ENCODE measurements at regions not wholly inside any gene's neighbourhood (a gene's known extent, or its start where the extent isn't known, plus 50 kb on each side); places are given as distances from the start of the nearest gene placed in this dataset.

DNA sequence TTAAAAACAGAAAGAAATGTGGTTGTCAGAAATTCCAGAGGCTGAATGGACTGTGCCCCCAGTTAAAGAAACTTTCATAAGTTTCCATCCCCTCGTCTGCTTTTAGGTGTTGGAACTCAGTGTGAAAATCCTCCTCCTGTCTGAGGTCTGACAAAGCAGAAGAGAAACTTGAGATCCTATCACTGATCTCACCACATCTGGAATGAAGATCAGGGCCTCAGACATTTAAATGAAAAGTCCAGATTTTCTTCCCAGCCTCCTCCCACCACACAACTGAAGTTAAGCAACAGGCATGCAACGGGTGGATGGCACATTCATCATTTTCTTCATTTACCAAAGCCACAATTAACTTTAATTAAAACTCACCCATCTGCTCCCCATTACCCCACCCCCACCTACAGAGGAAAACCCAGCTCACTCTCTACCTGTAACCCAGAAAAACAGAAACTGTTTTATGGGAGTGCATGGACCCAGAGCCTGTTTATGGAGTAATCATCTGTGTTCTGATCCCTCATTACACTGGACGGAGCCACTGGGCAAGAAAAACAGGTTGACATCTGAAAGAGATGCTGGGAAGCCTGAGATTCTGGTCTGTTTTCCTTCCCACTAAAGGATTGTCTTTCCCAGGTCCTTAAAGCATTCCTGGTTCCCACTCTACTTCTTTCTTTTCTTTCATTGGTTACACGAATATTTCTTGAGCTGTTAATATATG lies 58.1 kb upstream of the HOPX start:
- H3K9me3 Mint-ChIP-seq: peaks cover 5% of the 10 kb centered on the region
- no peaks in the 10 kb centered on the region for H3K36me3 Mint-ChIP-seq (ENCODE audit: low read depth)
- H3K27ac Mint-ChIP-seq: no peak overlapping the region
- H3K27me3 Mint-ChIP-seq (ENCODE audit: low read depth): peaks cover 14% of the 10 kb centered on the region
- H3K4me1 Mint-ChIP-seq (ENCODE audit: low read depth): peaks cover 4% of the 10 kb centered on the region
- DNase-seq (ENCODE audit: low spot score): no peak
- intact Hi-C loops (cut with micrococcal nuclease): no loop called here
- H3K4me3 Mint-ChIP-seq (ENCODE audit: low read depth): no peak overlapping the region

DNA sequence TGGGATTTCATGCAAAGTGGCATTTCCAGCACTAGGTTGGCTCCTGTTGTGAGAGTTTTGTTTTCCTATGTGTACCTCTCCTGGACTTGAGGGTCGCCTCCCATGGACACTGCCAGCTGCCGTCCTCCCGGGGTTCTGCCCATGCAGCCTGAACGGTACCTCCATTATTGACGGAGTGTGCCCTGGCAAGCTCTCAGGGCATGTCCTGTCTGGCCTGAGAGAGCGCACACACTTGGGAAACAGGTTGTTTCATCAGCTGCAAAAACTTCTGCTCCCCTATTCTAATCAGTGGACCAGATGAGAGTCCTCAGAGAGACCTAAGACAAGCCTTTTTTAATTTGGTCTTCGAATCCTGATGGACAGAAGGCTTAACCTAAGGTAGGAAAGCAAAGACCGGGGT lies 56.6 kb upstream of the HOPX start:
- peaks cover 4% of the 10 kb centered on the region for H3K4me1 Mint-ChIP-seq (ENCODE audit: low read depth)
- H3K36me3 Mint-ChIP-seq (ENCODE audit: low read depth): no peaks in the 10 kb centered on the region
- no peak overlapping the region for H3K4me3 Mint-ChIP-seq (ENCODE audit: low read depth)
- DNase-seq (ENCODE audit: low spot score): no peak
- no peak overlapping the region for H3K27ac Mint-ChIP-seq
- H3K9me3 Mint-ChIP-seq: peaks cover 5% of the 10 kb centered on the region
- intact Hi-C loops (cut with micrococcal nuclease): no loop called here
- H3K27me3 Mint-ChIP-seq (ENCODE audit: low read depth): peaks cover 14% of the 10 kb centered on the region

DNA sequence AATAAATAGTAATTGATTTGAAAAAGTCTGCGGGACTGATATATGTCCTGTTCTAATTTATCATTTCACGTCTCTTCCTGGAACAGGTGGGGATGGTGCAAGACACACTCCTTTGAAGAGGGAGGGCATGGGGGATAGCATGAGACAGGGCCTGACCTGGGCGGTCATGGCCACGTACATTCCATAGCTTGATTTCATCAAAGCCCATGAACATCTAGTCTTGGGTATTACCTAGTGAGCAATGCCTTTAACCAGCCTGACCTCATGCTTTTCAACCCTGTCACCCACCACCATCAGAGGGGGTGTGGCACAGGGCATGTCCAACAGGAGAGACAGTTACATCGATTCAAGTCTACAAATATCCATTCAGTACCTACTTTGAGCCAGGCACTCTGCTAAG lies 52.3 kb upstream of the HOPX start:
- Mint-ChIP-seq H3K36me3 (ENCODE audit: low read depth) (no peaks in the 10 kb centered on the region), H3K4me1 (ENCODE audit: low read depth) (no peaks in the 10 kb centered on the region), H3K4me3 (ENCODE audit: low read depth) (no peak overlapping the region), H3K9me3 (peaks cover 5% of the 10 kb centered on the region), H3K27ac (no peak overlapping the region), H3K27me3 (ENCODE audit: low read depth) (peaks cover 10% of the 10 kb centered on the region)
- DNase-seq (ENCODE audit: low spot score): no peak
- intact Hi-C loops (cut with micrococcal nuclease): no loop called here

DNA sequence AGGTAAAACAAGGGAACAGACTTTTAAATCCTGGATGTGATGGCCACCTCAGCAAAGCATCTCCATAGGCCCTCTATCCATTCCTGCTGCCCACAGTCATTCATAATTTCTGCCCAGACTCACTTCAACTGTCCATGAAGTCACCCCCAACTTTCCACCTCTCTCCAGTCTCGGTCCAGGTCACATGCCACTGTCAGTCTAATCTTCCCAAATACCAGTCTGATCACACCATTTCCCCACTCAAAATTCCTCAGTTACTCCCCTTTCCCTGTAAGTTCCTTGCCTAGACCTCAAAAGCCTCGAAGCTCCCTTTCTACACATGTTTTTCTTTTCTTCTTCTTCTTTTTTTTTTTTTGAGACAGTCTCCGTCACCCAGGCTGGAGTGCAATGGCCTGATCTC lies 51.2 kb upstream of the HOPX start:
- H3K36me3 Mint-ChIP-seq (ENCODE audit: low read depth): no peaks in the 10 kb centered on the region
- no peak overlapping the region for H3K4me3 Mint-ChIP-seq (ENCODE audit: low read depth)
- H3K27ac Mint-ChIP-seq: no peak overlapping the region
- H3K27me3 Mint-ChIP-seq (ENCODE audit: low read depth): peaks cover 7% of the 10 kb centered on the region
- peaks cover 5% of the 10 kb centered on the region for H3K9me3 Mint-ChIP-seq
- DNase-seq (ENCODE audit: low spot score): no peak
- intact Hi-C loops (cut with micrococcal nuclease): no loop called here
- no peaks in the 10 kb centered on the region for H3K4me1 Mint-ChIP-seq (ENCODE audit: low read depth)

DNA sequence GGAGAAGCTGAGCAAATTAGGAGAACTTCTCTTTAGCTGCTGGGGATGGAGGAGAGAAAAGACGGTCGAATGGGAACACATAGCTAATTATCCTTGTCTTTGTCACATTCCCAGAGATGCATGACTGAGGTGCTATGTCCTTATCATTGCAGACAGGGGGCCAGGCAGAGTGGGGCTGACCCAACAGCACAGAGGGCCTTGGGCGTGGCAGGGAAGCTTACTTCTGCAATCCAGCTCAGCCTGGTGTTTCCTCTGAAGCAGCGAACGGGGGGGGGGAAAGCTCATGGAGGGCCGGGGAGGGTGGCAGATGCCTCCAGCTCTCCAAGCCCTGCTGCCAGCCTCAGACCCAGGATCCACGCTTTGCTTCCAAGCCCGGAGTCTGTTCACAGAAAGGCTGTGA lies 50.8 kb upstream of the HOPX start:
- H3K27me3 Mint-ChIP-seq (ENCODE audit: low read depth): peaks cover 7% of the 10 kb centered on the region
- no peak overlapping the region for H3K4me3 Mint-ChIP-seq (ENCODE audit: low read depth)
- intact Hi-C loops (cut with micrococcal nuclease): no loop called here
- no peak for DNase-seq (ENCODE audit: low spot score)
- peaks cover 5% of the 10 kb centered on the region for H3K9me3 Mint-ChIP-seq
- no peaks in the 10 kb centered on the region for H3K36me3 Mint-ChIP-seq (ENCODE audit: low read depth)
- no peaks in the 10 kb centered on the region for H3K4me1 Mint-ChIP-seq (ENCODE audit: low read depth)
- no peak overlapping the region for H3K27ac Mint-ChIP-seq
